SU-DHL-6 (cell line): ENCODE measurements at regions not wholly inside any gene's neighbourhood (a gene's known extent, or its start where the extent isn't known, plus 50 kb on each side); places are given as distances from the start of the nearest gene placed in this dataset.
"Not testable (repeated sequence)": the region's sequence is repeated elsewhere in the genome, so short reads cannot be mapped to it uniquely, and the experiment has no call there.

Experiments
- H2AFZ ChIP-seq: fragments of 200-600 bp; sonication (generic); 2 replicates; pipeline ENCODE4 v1.6.1; 2014; ENCODE audit warnings: low read depth, mild to moderate bottlenecking, moderate library complexity, mixed read lengths, antibody characterized with exemption, low read length; ENCODE audit not compliant: severe bottlenecking
- H3F3A ChIP-seq: fragments of 200-600 bp; shearing (Covaris generic); 2 replicates; pipeline ENCODE4 v1.6.0; 2016; ENCODE audit warnings: antibody characterized with exemption, mild to moderate bottlenecking; ENCODE audit not compliant: insufficient read depth
- H3K27ac ChIP-seq: fragments of 200-600 bp; sonication (generic); 2 replicates; pipeline ENCODE4 v1.5.1; 2016; ENCODE audit warnings: low read depth, mild to moderate bottlenecking, low read length, moderate library complexity, mixed read lengths
- H3K27me3 ChIP-seq: fragments of 200-600 bp; sonication (generic), shearing (Covaris generic); 2 replicates; pipeline ENCODE4 v1.6.0; 2014; ENCODE audit warnings: mild to moderate bottlenecking, low read length
- H3K36me3 ChIP-seq: fragments of 200-600 bp; sonication (generic); 2 replicates; pipeline ENCODE4 v1.6.1; 2014; ENCODE audit warnings: mild to moderate bottlenecking, low read length, mixed read lengths
- H3K4me2 ChIP-seq: fragments of 300-600, 200-600 bp; shearing (Covaris generic), sonication (generic); 2 replicates; pipeline ENCODE4 v1.6.0; 2014; ENCODE audit warnings: low read length, low read depth, mild to moderate bottlenecking; ENCODE audit not compliant: poor library complexity, severe bottlenecking
- H3K4me3 ChIP-seq: fragments of 200-600 bp; sonication (generic); 2 replicates; pipeline ENCODE4 v1.5.1; 2014; ENCODE audit warnings: antibody characterized with exemption, low read length, mild to moderate bottlenecking, mixed read lengths; ENCODE audit not compliant: insufficient read depth, poor library complexity, severe bottlenecking
- H3K79me2 ChIP-seq: fragments of 200-600 bp; sonication (generic); 2 replicates; pipeline ENCODE4 v1.6.1; 2014; ENCODE audit warnings: mild to moderate bottlenecking, low read length, moderate library complexity; ENCODE audit not compliant: insufficient read depth
- H3K9ac ChIP-seq: fragments of 200-600 bp; sonication (generic); 2 replicates; pipeline ENCODE4 v1.7.0; 2014; ENCODE audit warnings: mild to moderate bottlenecking, low read length
- H3K9me2 ChIP-seq: fragments of 200-600 bp; sonication (generic); replicated peaks from 2 replicates; pipeline ENCODE4 v1.6.1; 2014; ENCODE audit warnings: low read length; ENCODE audit not compliant: insufficient read depth
- H3K9me3 ChIP-seq: fragments of 200-600 bp; sonication (generic); 2 replicates; pipeline ENCODE4 v1.6.1; 2014; ENCODE audit warnings: low read length, mixed read lengths; ENCODE audit not compliant: insufficient read depth
- H4K20me1 ChIP-seq: fragments of 200-600 bp; sonication (generic); 2 replicates; pipeline ENCODE4 v1.6.1; 2014; ENCODE audit warnings: low read depth, mild to moderate bottlenecking, antibody characterized with exemption, low read length, moderate library complexity, mixed read lengths
- EZH2phosphoT487 ChIP-seq: fragments of 200-600 bp; sonication (generic), shearing (Covaris generic); conservative IDR thresholded peaks from 2 replicates; pipeline ENCODE4 v1.6.1; 2018; ENCODE audit warnings: mild to moderate bottlenecking, antibody characterized with exemption, low read length, moderate library complexity, mixed read lengths
- TF ChIP-seq, protein P1 (sequence below): fragments of 200-600 bp; sonication (generic); IDR thresholded peaks from one replicate; pipeline ENCODE4 v1.5.1; 2017; ENCODE audit warnings: antibody characterized with exemption, mild to moderate bottlenecking, low read length, moderate library complexity; ENCODE audit not compliant: insufficient read depth, poor library complexity, severe bottlenecking

DNA sequence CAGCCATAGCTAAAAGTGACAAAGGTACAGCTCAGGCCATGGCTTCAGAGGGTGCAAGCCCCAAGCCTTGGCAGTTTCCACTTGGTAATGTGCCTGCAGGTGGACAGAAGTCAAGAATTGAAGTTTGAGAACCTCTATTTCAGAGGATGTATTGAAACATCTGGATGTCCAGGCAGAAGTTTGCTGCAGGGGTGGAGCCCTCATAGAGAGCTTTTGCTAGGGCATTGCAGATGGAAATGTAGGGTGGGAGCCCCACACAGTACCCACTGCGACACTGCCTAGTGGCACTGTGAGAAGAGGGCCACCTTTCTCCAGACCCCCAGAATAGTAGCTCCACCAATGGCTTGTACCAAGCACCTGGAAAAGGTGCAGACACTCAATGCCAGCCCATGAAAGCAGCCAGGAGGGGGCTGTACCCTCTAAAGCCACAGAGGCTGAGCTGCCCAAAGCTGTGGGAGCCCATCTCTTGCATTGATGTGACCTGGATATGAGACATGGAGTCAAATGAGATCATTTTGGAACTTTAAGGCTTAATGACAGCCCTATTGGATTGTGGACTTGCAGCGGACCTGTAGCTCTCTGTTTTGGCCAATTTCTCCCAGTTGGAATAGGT, 1299.4 kb upstream of the MAP3K7 start:
- Histone ChIP-seq H4K20me1 (no peaks in the 10 kb centered on the region), H3F3A (no peaks in the 10 kb centered on the region), H3K4me3 (no peak overlapping the region), H3K9me2 (no peaks in the 10 kb centered on the region), H3K36me3 (no peaks in the 10 kb centered on the region), H2AFZ (no peak overlapping the region), H3K9me3 (peaks cover 17% of the 10 kb centered on the region; the same call in 1 of the 2 replicates), H3K4me2 (no peak overlapping the region), H3K27ac (no peak overlapping the region), H3K27me3 (no peaks in the 10 kb centered on the region), H3K79me2 (no peaks in the 10 kb centered on the region), H3K9ac (no peak overlapping the region)
- TF ChIP-seq, protein P1, sequence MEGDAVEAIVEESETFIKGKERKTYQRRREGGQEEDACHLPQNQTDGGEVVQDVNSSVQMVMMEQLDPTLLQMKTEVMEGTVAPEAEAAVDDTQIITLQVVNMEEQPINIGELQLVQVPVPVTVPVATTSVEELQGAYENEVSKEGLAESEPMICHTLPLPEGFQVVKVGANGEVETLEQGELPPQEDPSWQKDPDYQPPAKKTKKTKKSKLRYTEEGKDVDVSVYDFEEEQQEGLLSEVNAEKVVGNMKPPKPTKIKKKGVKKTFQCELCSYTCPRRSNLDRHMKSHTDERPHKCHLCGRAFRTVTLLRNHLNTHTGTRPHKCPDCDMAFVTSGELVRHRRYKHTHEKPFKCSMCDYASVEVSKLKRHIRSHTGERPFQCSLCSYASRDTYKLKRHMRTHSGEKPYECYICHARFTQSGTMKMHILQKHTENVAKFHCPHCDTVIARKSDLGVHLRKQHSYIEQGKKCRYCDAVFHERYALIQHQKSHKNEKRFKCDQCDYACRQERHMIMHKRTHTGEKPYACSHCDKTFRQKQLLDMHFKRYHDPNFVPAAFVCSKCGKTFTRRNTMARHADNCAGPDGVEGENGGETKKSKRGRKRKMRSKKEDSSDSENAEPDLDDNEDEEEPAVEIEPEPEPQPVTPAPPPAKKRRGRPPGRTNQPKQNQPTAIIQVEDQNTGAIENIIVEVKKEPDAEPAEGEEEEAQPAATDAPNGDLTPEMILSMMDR: no peak

DNA sequence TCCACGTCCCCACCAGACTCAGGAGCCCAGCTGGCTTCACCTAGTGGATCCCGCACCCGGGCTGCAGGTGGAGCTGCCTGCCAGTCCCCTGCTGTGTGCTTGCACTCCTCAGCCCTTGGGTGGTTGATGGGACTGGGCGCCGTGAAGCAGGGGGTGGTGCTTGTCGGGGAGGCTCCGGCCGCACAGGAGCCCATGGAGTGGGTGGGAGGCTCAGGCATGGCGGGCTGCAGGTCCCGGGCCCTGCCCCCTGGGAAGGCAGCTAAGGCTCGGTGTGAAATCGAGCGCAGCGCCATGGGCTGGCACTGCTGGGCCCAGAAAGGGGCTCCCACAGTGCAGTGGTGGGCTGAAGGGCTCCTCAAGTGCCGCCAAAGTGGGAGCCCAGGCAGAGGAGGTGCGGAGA, 1294.9 kb upstream of the MAP3K7 start:
- H4K20me1 ChIP-seq, H3K9ac ChIP-seq, H3K79me2 ChIP-seq, H3K27ac ChIP-seq, H3K4me3 ChIP-seq, H2AFZ ChIP-seq, H3F3A ChIP-seq, H3K36me3 ChIP-seq, H3K4me2 ChIP-seq, H3K27me3 ChIP-seq, H3K9me2 ChIP-seq: not testable (repeated sequence)
- H3K9me3 ChIP-seq: peaks cover 15% of the 10 kb centered on the region; the same call in 1 of the 2 replicates

DNA sequence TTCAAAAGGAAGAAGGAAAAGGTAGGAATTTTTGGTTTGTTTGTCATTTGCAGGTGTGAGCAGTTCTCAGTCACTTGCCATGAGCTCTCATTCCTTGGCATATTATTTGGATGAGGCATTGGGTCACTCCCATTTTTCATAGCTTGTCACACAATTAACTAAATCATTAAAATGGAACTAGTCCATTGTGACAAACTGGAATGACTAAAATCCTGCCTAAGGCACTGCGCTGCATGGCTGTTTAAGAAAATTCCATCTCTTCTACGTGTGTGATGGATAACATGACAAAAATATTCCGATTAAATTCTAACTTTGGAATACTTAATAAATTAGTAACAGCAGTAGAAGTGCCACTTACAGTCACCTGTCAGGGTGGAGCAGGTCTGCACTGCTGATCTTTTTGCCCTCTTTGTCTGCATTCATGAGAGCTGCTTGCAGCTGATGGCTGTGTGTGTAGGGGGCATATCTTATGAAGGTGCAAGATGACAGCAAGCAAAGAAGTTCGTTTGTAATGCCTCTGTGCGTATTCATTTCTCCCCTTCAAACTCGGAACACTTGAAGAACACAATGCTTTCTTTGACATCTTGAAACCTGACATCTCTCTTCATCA, 1292.6 kb upstream of the MAP3K7 start:
- Histone ChIP-seq H3K4me2 (no peak overlapping the region), H3K9me3 (0 out of 2 replicates have a peak, but pooled peaks cover 4% of the 10 kb centered on the region)

DNA sequence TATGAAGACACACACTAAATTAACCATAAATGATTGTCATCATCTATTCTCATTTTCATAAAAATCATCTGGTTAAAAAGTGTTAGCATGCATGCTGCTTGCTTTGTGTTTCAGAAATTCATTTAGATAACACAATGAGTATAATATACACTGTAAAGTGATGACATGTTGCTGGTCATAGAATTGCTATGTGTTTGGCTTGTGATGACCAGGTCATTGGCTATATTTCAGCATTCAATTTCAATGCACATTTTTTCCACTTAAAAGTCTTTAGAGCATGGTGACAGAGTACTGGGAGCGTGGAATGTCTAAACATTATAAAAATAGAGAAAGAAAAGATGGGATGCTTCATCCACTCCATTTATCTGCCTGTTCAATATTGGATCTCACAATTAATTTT, 1291.1 kb upstream of the MAP3K7 start:
- Histone ChIP-seq H3F3A (no peaks in the 10 kb centered on the region), H3K36me3 (no peaks in the 10 kb centered on the region), H3K9ac (no peak overlapping the region), H3K9me3 (no peaks in the 10 kb centered on the region), H4K20me1 (no peaks in the 10 kb centered on the region), H3K27ac (no peak overlapping the region), H3K4me3 (no peak overlapping the region), H3K79me2 (no peaks in the 10 kb centered on the region), H3K9me2 (no peaks in the 10 kb centered on the region), H3K4me2 (no peak overlapping the region), H3K27me3 (no peaks in the 10 kb centered on the region), H2AFZ (no peak overlapping the region)
- no peak for TF ChIP-seq EZH2phosphoT487
- TF ChIP-seq, protein P1: no peak

More for the DNA sequence above, 1292.6 kb upstream of the MAP3K7 start:
- Histone ChIP-seq H3K27ac (no peak overlapping the region), H4K20me1 (no peaks in the 10 kb centered on the region), H3K9ac (no peak overlapping the region), H3K27me3 (no peaks in the 10 kb centered on the region), H2AFZ (no peak overlapping the region), H3K9me2 (no peaks in the 10 kb centered on the region), H3K4me3 (no peak overlapping the region), H3K36me3 (no peaks in the 10 kb centered on the region), H3K79me2 (no peaks in the 10 kb centered on the region), H3F3A (no peaks in the 10 kb centered on the region)
- TF ChIP-seq EZH2phosphoT487: no peak
- TF ChIP-seq, protein P1: no peak
